HG03060 (cell line): ENCODE measurements at regions not wholly inside any gene's neighbourhood (a gene's known extent, or its start where the extent isn't known, plus 50 kb on each side); places are given as distances from the start of the nearest gene placed in this dataset.

Experiments used
- ATAC-seq: cut with Tn5 transposase; IDR thresholded peaks from one replicate; pipeline ENCODE4 v1.9.1; 2021; ENCODE audit warnings: low read depth, moderate number of reproducible peaks; ENCODE audit not compliant: unreplicated experiment

GRCh38 chrX:78496483-78496882 is 162.6 kb downstream of the RTL3 start:
- no peak for ATAC-seq

GRCh38 chrX:78493180-78493579 is 165.8 kb upstream of the CYSLTR1 start:
- no peak for ATAC-seq

DNA sequence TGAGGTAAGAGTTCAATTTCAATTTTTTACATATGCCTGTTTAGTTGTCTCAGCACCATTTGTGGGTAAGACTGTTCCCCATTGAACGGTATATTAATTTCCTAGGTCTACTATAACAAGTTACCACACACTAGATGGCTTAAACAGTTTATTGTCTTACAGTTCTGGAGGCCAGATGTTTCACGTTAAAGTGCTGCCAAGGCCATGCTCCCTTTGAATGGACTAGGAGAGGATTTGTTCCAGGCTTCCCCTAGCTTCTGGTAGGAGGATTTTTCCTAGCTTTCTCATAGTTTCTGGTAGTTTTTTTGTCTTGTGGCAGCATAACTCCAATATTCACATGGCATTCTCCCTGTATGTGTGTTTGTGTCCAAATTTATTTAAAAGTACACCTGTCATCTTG is 149.3 kb upstream of the CYSLTR1 start:
- ATAC-seq = no peak

- ATAC-seq = no peak
Observed at GRCh38 chrX:78456909-78457308, 129.5 kb upstream of the CYSLTR1 start.

DNA sequence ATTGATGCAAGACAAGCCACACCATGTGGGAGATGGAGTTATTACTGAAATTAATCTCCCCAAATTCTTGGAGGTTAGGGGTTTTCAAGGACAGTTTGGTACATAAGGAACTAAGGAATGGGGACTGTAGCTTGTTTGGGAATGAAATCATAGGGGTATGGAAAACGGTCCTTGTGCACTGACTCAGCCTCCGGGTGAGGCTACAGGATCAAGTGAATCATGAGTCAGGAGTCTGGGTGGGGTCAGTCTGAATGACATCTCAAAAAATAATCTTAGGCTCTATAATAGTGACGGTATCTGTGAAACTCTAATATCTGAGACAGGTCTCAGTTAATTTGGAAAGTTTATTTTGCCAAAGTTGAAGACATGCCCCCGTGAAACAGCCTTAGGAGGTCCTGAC is 128.5 kb upstream of the CYSLTR1 start:
- ATAC-seq = no peak

GRCh38 chrX:78452356-78452755 is 124.9 kb upstream of the CYSLTR1 start:
- ATAC-seq = no peak

- no peak for ATAC-seq
Observed at GRCh38 chrX:78437621-78438020, 110.2 kb upstream of the CYSLTR1 start.

GRCh38 chrX:78429172-78429571 is 101.8 kb upstream of the CYSLTR1 start:
- no peak for ATAC-seq

DNA sequence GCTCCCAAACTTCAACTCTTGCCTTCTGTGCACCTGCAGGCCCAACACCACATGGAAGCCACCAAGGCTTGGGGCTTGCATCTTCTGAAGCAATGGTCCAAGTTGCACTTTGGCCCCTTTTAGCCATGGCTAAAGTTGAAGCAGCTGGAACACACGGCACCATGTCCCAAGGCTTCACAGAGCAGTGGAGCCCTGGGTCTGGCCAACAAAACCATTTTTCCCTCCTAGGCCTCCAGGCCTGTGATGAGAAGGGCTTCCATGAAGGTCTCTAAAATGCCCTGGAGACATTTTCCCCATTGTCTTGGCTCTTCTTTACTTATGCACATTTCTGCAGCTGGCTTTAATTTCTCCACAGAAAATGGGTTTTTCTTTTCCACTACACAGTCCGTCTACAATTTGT is 61.3 kb upstream of the CYSLTR1 start:
- ATAC-seq = no peak

- no peak for ATAC-seq
Observed at GRCh38 chrX:78387364-78387763, 60.0 kb upstream of the CYSLTR1 start.

GRCh38 chrX:78384486-78384885 is 57.1 kb upstream of the CYSLTR1 start:
- ATAC-seq = no peak

DNA sequence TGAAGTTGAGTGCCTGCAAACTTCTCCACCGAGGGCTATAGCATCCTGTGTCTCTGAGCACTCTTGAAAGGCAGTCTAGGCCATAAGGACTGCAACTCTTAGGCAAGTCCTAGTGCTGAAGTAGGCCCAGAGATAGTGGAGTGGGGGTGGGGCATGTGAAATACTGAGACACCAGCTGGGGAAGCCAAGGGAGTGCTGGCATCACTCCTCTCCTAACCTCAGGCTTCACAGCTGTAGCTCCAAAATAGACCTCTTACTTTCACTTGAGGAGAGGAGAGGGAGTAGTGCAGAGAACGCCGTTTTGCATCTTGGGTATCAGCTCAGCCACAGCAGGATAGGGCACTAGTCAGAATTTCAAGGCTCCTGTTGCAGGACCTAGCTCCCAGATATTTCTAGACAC is 56.2 kb upstream of the CYSLTR1 start:
- no peak for ATAC-seq

- ATAC-seq = no peak
Observed at GRCh38 chrX:78378476-78379115, 51.2 kb upstream of the CYSLTR1 start.
